Kidney (tissue), 13 donors: ENCODE measurements at regions not wholly inside any gene's neighbourhood (a gene's known extent, or its start where the extent isn't known, plus 50 kb on each side); places are given as distances from the start of the nearest gene placed in this dataset.

Experiments
- DNase-seq, 5 donors: peaks; one replicate each; pipeline ENCODE4 v3.0.0-alpha.2; 2013 to 2020
- FAIRE-seq: peaks from 2 replicates; lab custom pipeline; 2012; peaks lifted over from hg19 to GRCh38; lab: Jason Lieb, UNC
- H3K27ac ChIP-seq, 2 donors: one replicate each; pipeline ENCODE4 v1.7.0; 2013; ENCODE audit warnings: low read depth in 2 of 2, low read length in 2 of 2, inconsistent platforms in 1 of 2
- H3K27me3 ChIP-seq: one replicate; pipeline ENCODE4 v1.7.1; 2013; ENCODE audit warnings: low read length, inconsistent platforms; ENCODE audit not compliant: control insufficient read depth, insufficient read depth
- H3K36me3 ChIP-seq, 3 donors: one replicate each; pipeline versions ENCODE4 v1.7.0 to v1.7.1; 2013; ENCODE audit warnings: low read length in 3 of 3, control low read depth in 1 of 3, inconsistent platforms in 1 of 3; ENCODE audit not compliant: insufficient read depth in 3 of 3, control insufficient read depth in 2 of 3
- H3K4me1 ChIP-seq, 3 donors: one replicate each; pipeline versions ENCODE4 v1.7.0 to v1.7.1; 2013; ENCODE audit warnings: low read length in 3 of 3, inconsistent platforms in 1 of 3, low read depth in 1 of 3; ENCODE audit not compliant: control insufficient read depth in 2 of 3, insufficient read depth in 2 of 3
- H3K4me3 ChIP-seq, 3 donors: one replicate each; pipeline versions ENCODE4 v1.7.0 to v1.8.1; 2013; ENCODE audit warnings: low read length in 3 of 3, control low read depth in 1 of 3, inconsistent platforms in 1 of 3
- H3K9ac ChIP-seq, 3 donors: one replicate each; pipeline versions ENCODE4 v1.7.0 to v1.7.1; 2013; ENCODE audit warnings: low read length in 3 of 3, control low read depth in 1 of 3, inconsistent platforms in 1 of 3
- H3K9me3 ChIP-seq, 3 donors: one replicate each; pipeline versions ENCODE4 v1.7.0 to v1.7.1; 2013; ENCODE audit warnings: low read length in 3 of 3, control low read depth in 1 of 3, inconsistent platforms in 1 of 3; ENCODE audit not compliant: control insufficient read depth in 2 of 3, insufficient read depth in 1 of 3
- intact Hi-C: fragments of 100-400 bp; cut with DNase I; formaldehyde crosslinking; loops from one replicate; pipeline ENCODE4 v1.11.1; 2022
- TF ChIP-seq, protein P1 (sequence below): IDR thresholded peaks from 3 replicates; pipeline ENCODE4 v1.5.1; 2012; ENCODE audit warnings: mild to moderate bottlenecking, moderate library complexity, borderline replicate concordance; ENCODE audit not compliant: insufficient read depth; ENCODE audit errors: extremely low read depth
- donor health status: control.
- donor health status: control.
- donor health status: control.
- donor health status: control.
- donor health status: control.
- donor health status: DM: yes; HTN: yes; CAD: no.
- donor health status: Normal renal cell carcinoma (clear cell type).

DNA sequence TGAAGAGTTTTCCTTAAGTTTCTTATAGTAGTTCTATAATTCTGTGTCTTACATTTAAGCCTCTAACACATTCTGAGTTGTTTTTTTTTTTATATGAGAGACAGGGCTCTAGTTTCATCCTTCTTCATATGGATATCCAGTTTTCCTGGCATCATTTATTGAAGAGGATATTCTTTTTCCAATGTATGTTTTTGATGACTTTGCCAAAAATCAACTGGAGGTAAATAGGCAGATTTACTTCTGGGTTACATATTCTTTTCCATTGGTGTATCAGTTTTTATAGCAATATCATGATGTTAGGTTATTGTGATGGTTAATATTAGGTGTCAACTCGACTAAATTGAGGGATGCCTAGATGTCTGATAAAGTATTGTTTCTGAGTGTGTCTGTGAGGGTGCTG is 650.7 kb upstream of the GRID2 start:
- no peaks in the 10 kb centered on the region for H3K36me3 ChIP-seq
- FAIRE-seq: no peak
- TF ChIP-seq, protein P1, sequence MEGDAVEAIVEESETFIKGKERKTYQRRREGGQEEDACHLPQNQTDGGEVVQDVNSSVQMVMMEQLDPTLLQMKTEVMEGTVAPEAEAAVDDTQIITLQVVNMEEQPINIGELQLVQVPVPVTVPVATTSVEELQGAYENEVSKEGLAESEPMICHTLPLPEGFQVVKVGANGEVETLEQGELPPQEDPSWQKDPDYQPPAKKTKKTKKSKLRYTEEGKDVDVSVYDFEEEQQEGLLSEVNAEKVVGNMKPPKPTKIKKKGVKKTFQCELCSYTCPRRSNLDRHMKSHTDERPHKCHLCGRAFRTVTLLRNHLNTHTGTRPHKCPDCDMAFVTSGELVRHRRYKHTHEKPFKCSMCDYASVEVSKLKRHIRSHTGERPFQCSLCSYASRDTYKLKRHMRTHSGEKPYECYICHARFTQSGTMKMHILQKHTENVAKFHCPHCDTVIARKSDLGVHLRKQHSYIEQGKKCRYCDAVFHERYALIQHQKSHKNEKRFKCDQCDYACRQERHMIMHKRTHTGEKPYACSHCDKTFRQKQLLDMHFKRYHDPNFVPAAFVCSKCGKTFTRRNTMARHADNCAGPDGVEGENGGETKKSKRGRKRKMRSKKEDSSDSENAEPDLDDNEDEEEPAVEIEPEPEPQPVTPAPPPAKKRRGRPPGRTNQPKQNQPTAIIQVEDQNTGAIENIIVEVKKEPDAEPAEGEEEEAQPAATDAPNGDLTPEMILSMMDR: no peak

DNA sequence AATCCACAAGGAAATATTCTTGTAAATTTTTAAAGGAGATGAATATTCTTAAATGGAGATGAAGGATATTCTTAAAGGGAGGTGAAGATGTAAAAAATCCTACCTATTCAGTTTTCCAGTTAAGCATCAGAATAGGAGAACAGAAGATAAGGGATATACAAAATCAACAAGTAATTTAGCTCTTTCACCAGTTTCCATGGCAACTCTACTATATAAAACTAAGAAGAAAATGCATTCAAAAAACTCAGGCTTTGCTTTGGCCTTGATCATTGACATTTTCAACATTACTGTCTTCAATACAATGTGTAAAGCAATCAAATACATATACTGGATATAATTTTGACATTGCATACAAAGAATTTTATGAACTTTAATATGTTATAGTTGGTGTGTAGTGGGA is 622.7 kb upstream of the GRID2 start:
- DNase-seq (no peak), FAIRE-seq (no peak)
- no peaks in the 10 kb centered on the region for H3K9me3 ChIP-seq
- no peaks in the 10 kb centered on the region for H3K27me3 ChIP-seq
- no peaks in the 10 kb centered on the region for H3K36me3 ChIP-seq
- TF ChIP-seq, protein P1: no peak
- no peak overlapping the region for H3K9ac ChIP-seq
- intact Hi-C loops: no loop called here
- H3K27ac ChIP-seq: no peak overlapping the region
- no peak overlapping the region for H3K4me3 ChIP-seq
- H3K4me1 ChIP-seq: no peaks in the 10 kb centered on the region

More for the DNA sequence above, 650.7 kb upstream of the GRID2 start:
- intact Hi-C loops: no loop called here
- Histone ChIP-seq H3K27ac (no peak overlapping the region), H3K9ac (no peak overlapping the region), H3K4me1 (no peaks in the 10 kb centered on the region), H3K9me3 (no peaks in the 10 kb centered on the region), H3K27me3 (no peaks in the 10 kb centered on the region), H3K4me3 (no peak overlapping the region)
- no peak for DNase-seq

DNA sequence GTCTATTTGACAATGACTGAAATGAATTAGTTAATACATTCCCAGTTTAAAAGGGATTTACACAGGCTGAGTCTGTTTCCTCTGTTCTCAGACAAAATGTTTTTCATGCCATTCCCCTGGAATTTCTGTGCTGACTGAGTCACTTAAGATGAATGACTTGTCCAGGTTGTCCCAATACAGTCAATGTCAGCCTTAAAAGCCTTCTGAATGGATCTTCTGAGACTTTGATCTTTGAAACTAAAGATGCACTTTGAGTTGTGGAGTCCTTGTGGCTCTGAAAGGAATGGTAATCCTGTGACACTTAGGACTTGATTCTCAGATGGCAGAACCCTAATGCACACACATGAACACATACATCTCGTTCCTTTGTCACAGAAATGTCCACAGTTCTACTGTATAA is 622.2 kb upstream of the GRID2 start:
- FAIRE-seq (no peak), DNase-seq (no peak)
- no peaks in the 10 kb centered on the region for H3K9me3 ChIP-seq
- no peaks in the 10 kb centered on the region for H3K27me3 ChIP-seq
- intact Hi-C loops: no loop called here
- no peak overlapping the region for H3K9ac ChIP-seq
- no peak overlapping the region for H3K27ac ChIP-seq
- no peaks in the 10 kb centered on the region for H3K4me1 ChIP-seq
- no peaks in the 10 kb centered on the region for H3K36me3 ChIP-seq
- H3K4me3 ChIP-seq: no peak overlapping the region
- TF ChIP-seq, protein P1: no peak

DNA sequence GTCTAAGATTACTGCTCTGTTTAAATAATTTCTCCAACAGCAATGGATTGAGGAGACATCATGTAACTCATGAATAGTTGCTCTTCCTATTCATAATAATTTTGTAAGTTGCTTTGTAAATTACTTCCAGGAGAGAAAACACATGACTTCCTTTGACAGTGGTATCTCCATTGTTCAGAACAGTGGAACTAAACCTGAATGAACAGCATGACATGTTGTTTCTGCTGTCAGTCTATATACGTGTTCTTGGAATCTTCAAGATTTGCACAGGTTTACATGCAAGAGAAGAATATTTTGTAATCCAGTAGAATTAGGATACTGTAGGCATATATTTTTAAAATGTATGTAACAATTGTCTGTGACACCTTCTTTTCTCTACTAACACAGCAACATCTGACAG is 618.8 kb upstream of the GRID2 start:
- Histone ChIP-seq H3K4me3 (no peak overlapping the region), H3K27ac (no peak overlapping the region), H3K4me1 (no peaks in the 10 kb centered on the region), H3K27me3 (no peaks in the 10 kb centered on the region), H3K9ac (no peak overlapping the region), H3K9me3 (no peaks in the 10 kb centered on the region), H3K36me3 (no peaks in the 10 kb centered on the region)
- intact Hi-C loops: no loop called here
- FAIRE-seq: no peak
- TF ChIP-seq, protein P1: no peak
- no peak for DNase-seq
